Vagina (tissue), 2 donors: ENCODE measurements at regions not wholly inside any gene's neighbourhood (a gene's known extent, or its start where the extent isn't known, plus 50 kb on each side); places are given as distances from the start of the nearest gene placed in this dataset.

ENCODE experiments used
- CTCF ChIP-seq, 3 experiments: fragments of 450-650 bp in 2 of 3; fragments of 200-600 bp in 1 of 3; sonication (generic) in 1 of 3; IDR thresholded peaks; one replicate each; pipeline ENCODE4 v1.5.1; 2017 to 2019; ENCODE audit warnings: antibody characterized with exemption in 3 of 3, mild to moderate bottlenecking in 2 of 3, moderate library complexity in 2 of 3
- POLR2A ChIP-seq, 2 donors: fragments of 450-650 bp; IDR thresholded peaks; one replicate each; pipeline ENCODE4 v1.6.1; 2017; ENCODE audit warnings: antibody characterized with exemption in 2 of 2, mild to moderate bottlenecking in 2 of 2, moderate library complexity in 2 of 2
- POLR2AphosphoS5 ChIP-seq, 2 donors: sonication (generic); formaldehyde crosslinking; IDR thresholded peaks; one replicate each; pipeline ENCODE4 v1.9.0; 2017; ENCODE audit warnings: antibody characterized with exemption in 2 of 2, mild to moderate bottlenecking in 2 of 2, low read depth in 1 of 2; ENCODE audit not compliant: insufficient read depth in 1 of 2

DNA sequence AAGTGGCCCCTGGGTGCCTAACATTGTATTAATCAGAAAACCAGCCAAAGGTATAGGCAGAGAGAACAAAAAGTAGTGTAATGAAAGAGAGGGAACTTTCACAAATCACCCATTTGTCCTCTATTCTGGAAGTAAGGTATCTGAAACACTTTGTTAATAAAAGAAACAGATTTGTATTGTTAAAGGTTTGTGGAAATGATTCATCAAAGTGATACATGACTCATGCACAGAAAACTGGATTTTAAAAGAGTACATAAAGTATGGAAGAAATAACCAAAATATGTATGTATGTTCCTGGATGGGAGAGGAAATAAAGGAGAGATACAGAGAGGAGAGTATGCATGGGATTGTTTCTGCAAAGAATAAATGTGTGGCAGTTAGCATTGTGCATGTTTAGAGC is 126.8 kb downstream of the RGS21 start:
- TF ChIP-seq POLR2A (IDR thresholded peaks at IDR 0.05) (no peak), CTCF (IDR thresholded peaks at IDR 0.05) (no peak), POLR2AphosphoS5 (IDR thresholded peaks at IDR 0.05; ENCODE audit: insufficient read depth in 1 of 2, low read depth in 1 of 2) (no peak)
